Endothelial cell of umbilical vein (primary cell): ENCODE measurements at regions not wholly inside any gene's neighbourhood (a gene's known extent, or its start where the extent isn't known, plus 50 kb on each side); places are given as distances from the start of the nearest gene placed in this dataset.
"Not testable (repeated sequence)": the region's sequence is repeated elsewhere in the genome, so short reads cannot be mapped to it uniquely, and the experiment has no call there.

ENCODE experiments used
- BruUV-seq: library from RNA; stranded (reverse); fragments of 400-500 nt; replicated peaks from 2 replicates; lab custom pipeline; 2021; lab: Mats Ljungman, UMichigan
- CTCF ChIA-PET: fragments of 300-600, 350-600 bp; sonication (Branson Sonifier 250); formaldehyde crosslinking; loops from one replicate; lab custom pipeline; 2021; ENCODE audit warnings: antibody characterized with exemption, inconsistent platforms; lab: Charles Lee
- POLR2A ChIA-PET: fragments of 300-600, 350-600 bp; sonication (Branson Sonifier 250); formaldehyde crosslinking; loops from one replicate; lab custom pipeline; 2021; ENCODE audit warnings: antibody characterized with exemption, inconsistent platforms; lab: Charles Lee
- DNase-seq: peaks from one replicate; pipeline ENCODE4 v3.0.0-alpha.2; 2011; ENCODE audit warnings: low read depth, low spot score
- FAIRE-seq: peaks from 2 replicates; lab custom pipeline; 2011; peaks lifted over from hg19 to GRCh38; lab: Jason Lieb, UNC
- H2AFZ ChIP-seq: 2 replicates; pipeline ENCODE4 v1.6.0; 2012; ENCODE audit warnings: low read depth, low read length, control low read depth, inconsistent platforms
- H3K27ac ChIP-seq: 2 replicates; pipeline ENCODE4 v1.5.1; 2011; ENCODE audit warnings: low read depth, mild to moderate bottlenecking, control low read depth, low read length, moderate library complexity; ENCODE audit not compliant: insufficient read depth
- H3K27me3 ChIP-seq, 2 experiments: 2 replicates each; pipeline versions ENCODE4 v1.6.0 to v1.6.1; 2011; ENCODE audit warnings: low read length in 2 of 2, mixed read lengths in 1 of 2; ENCODE audit not compliant: control insufficient read depth in 2 of 2, insufficient read depth in 2 of 2
- H3K36me3 ChIP-seq, 2 experiments: 2 replicates in 1 of 2; 3 replicates in 1 of 2; pipeline ENCODE4 v1.5.1; 2011; ENCODE audit warnings: low read length in 2 of 2, mild to moderate bottlenecking in 1 of 2, moderate library complexity in 1 of 2; ENCODE audit not compliant: control insufficient read depth in 2 of 2, insufficient read depth in 2 of 2; ENCODE audit errors: extremely low read depth in 1 of 2
- H3K4me1 ChIP-seq: 3 replicates; pipeline ENCODE4 v1.5.1; 2011; ENCODE audit warnings: mild to moderate bottlenecking, low read length; ENCODE audit not compliant: control insufficient read depth, insufficient read depth; ENCODE audit errors: extremely low read depth
- H3K4me2 ChIP-seq: 2 replicates; pipeline ENCODE4 v1.6.1; 2011; ENCODE audit warnings: low read length, control low read depth, mixed read lengths; ENCODE audit not compliant: insufficient read depth
- H3K4me3 ChIP-seq, 3 experiments: fragments of 200-600 bp in 1 of 3; sonication (generic), shearing (Covaris generic) in 1 of 3; replicated peaks in 1 of 3; 2 replicates each; pipeline ENCODE4 v1.5.1; 2011 to 2016; ENCODE audit warnings: control low read depth in 3 of 3, low read length in 3 of 3, mild to moderate bottlenecking in 2 of 3, inconsistent platforms in 1 of 3, low read depth in 1 of 3, moderate library complexity in 1 of 3; ENCODE audit not compliant: insufficient read depth in 1 of 3
- H3K79me2 ChIP-seq: 2 replicates; pipeline ENCODE4 v1.6.0; 2012; ENCODE audit warnings: low read length, inconsistent platforms; ENCODE audit not compliant: control insufficient read depth, insufficient read depth
- H3K9ac ChIP-seq: replicated peaks from 2 replicates; pipeline ENCODE3; 2011; ENCODE audit warnings: low read length, control low read depth; ENCODE audit not compliant: insufficient read depth; ENCODE audit errors: extremely low read depth
- H3K9me1 ChIP-seq: replicated peaks from 3 replicates; pipeline ENCODE4 v1.6.0; 2011; ENCODE audit warnings: mild to moderate bottlenecking, low read length; ENCODE audit not compliant: control insufficient read depth, insufficient read depth; ENCODE audit errors: extremely low read depth
- H3K9me3 ChIP-seq: replicated peaks from 2 replicates; pipeline ENCODE4 v1.5.1; 2012; ENCODE audit warnings: low read length, inconsistent platforms; ENCODE audit not compliant: control insufficient read depth, insufficient read depth
- H4K20me1 ChIP-seq: replicated peaks from 2 replicates; pipeline ENCODE3; 2011; ENCODE audit warnings: mild to moderate bottlenecking, low read length; ENCODE audit not compliant: control insufficient read depth, insufficient read depth; ENCODE audit errors: extremely low read depth
- EZH2 ChIP-seq: IDR thresholded peaks from 2 replicates; pipeline ENCODE4 v1.6.1; 2012; ENCODE audit warnings: borderline replicate concordance, low read depth, mild to moderate bottlenecking, moderate library complexity, low read length, inconsistent platforms; ENCODE audit not compliant: severe bottlenecking
- dilution Hi-C: fragments of 300-500 bp; cut with MboI; formaldehyde crosslinking; loops from one replicate; pipeline ENCODE4 v1.15.0; 2019; ENCODE audit warnings: low sequenced_read_pairs; ENCODE audit not compliant: extremely low pct_ligation_motif_present
- intact Hi-C: fragments of 100-400 bp; cut with micrococcal nuclease; formaldehyde crosslinking; loops from one replicate; pipeline ENCODE4 v1.10.0; 2022

- Histone ChIP-seq H3K27ac (no peak overlapping the region), H3K4me1 (no peaks in the 10 kb centered on the region), H3K4me3 (no peak overlapping the region), H3K9ac (no peak overlapping the region), H3K9me3 (no peaks in the 10 kb centered on the region), H2AFZ (no peak overlapping the region), H4K20me1 (no peaks in the 10 kb centered on the region), H3K9me1 (no peaks in the 10 kb centered on the region), H3K4me2 (no peak overlapping the region), H3K36me3 (no peaks in the 10 kb centered on the region), H3K79me2 (no peaks in the 10 kb centered on the region), H3K27me3 (no peaks in the 10 kb centered on the region)
- ChIA-PET POLR2A (no interaction called here), CTCF (no interaction called here)
- no TSS peak for BruUV-seq
- no peak for TF ChIP-seq EZH2
- FAIRE-seq = no peak
- dilution Hi-C loops = no loop called here
- no peak for DNase-seq
- intact Hi-C loops = no loop called here
These were observed 354.3 kb downstream of the SRGAP2C start for GRCh38 chr1:121538943-121539575.

GRCh38 chr1:121543988-121544387 is 359.2 kb downstream of the SRGAP2C start:
- dilution Hi-C loops, H3K4me2 ChIP-seq, POLR2A ChIA-PET, H3K4me3 ChIP-seq, H2AFZ ChIP-seq, FAIRE-seq, intact Hi-C loops, H3K36me3 ChIP-seq, H3K27me3 ChIP-seq, H3K4me1 ChIP-seq, H3K9me1 ChIP-seq, H3K79me2 ChIP-seq, BruUV-seq, DNase-seq, H3K27ac ChIP-seq, H3K9me3 ChIP-seq, H4K20me1 ChIP-seq, H3K9ac ChIP-seq: not testable (repeated sequence)
- CTCF ChIA-PET = interaction anchor here (1.0 kb wide), 1 partner anchor 25 kb away, joined by 4 read pairs; no protein-coding TSS in a partner anchor
